Esophagus muscularis mucosa (tissue), 3 donors: ENCODE measurements at regions not wholly inside any gene's neighbourhood (a gene's known extent, or its start where the extent isn't known, plus 50 kb on each side); places are given as distances from the start of the nearest gene placed in this dataset.

ENCODE experiments used
- CTCF ChIP-seq, 3 experiments: fragments of 200-600 bp in 2 of 3; fragments of 450-650 bp in 1 of 3; sonication (generic) in 2 of 3; IDR thresholded peaks; one replicate each; pipeline ENCODE4 v1.5.1; 2017 to 2019; ENCODE audit warnings: antibody characterized with exemption in 3 of 3, mild to moderate bottlenecking in 2 of 3, moderate library complexity in 1 of 3
- POLR2A ChIP-seq: fragments of 450-650 bp; IDR thresholded peaks from one replicate; pipeline ENCODE4 v1.6.1; 2017; ENCODE audit warnings: antibody characterized with exemption, moderate library complexity, mild to moderate bottlenecking, low read depth

DNA sequence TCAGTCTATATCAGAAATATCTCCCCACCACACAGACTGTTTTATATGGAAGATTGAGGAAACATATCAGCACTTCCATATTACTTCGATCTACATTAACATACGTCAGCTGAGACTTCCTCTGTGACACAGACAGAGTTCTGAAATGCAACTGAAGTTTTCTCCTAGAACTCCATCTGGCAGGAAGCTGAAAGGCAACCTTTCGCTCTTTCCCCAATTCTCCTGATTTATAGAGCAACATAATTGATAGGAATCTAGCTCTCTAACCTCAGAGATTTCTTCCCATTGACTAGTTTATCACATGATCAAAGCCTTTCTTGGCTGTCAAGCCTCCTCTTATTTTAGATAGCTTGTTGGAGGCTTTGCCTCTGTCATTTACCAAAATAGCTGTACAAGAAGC, 806.7 kb upstream of the CHAC2 start:
- TF ChIP-seq POLR2A (no peak), CTCF (IDR thresholded peaks at IDR 0.05) (no peak)
